Epithelial cell of proximal tubule (primary cell): ENCODE measurements at regions not wholly inside any gene's neighbourhood (a gene's known extent, or its start where the extent isn't known, plus 50 kb on each side); places are given as distances from the start of the nearest gene placed in this dataset.
"Not testable (repeated sequence)": the region's sequence is repeated elsewhere in the genome, so short reads cannot be mapped to it uniquely, and the experiment has no call there.

Experiments used
- DNase-seq: peaks from one replicate; pipeline ENCODE4 v3.0.0-alpha.2; 2011; ENCODE audit warnings: low read depth
- H3K4me3 ChIP-seq: 2 replicates; pipeline ENCODE4 v1.5.1; 2011; ENCODE audit warnings: low read depth, mild to moderate bottlenecking, low read length
- TF ChIP-seq, protein P1 (sequence below): conservative IDR thresholded peaks from 2 replicates; pipeline ENCODE4 v1.5.1; 2012; ENCODE audit warnings: low read depth, mild to moderate bottlenecking, low read length

DNA sequence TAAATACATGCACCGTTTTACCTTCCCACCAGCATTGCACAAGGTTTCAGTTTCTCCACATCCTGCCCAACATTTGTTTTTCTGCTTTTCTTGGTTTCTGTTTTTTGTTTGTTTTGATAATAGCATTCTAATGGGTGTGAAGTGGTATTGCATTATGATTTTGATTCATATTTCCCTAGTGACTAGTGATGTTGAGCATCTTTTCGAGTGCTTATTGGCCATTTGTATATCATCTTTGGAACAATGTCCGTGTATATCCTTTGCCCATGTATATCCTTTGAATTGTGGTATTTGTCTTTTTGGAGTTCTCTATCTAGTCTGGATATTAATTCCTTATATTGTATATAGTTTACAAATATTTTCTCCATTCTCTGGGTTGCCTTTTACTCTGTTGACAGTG is 2914.8 kb upstream of the OR11H1 start:
- no peak for DNase-seq
- no peak overlapping the region for H3K4me3 ChIP-seq
- TF ChIP-seq, protein P1, sequence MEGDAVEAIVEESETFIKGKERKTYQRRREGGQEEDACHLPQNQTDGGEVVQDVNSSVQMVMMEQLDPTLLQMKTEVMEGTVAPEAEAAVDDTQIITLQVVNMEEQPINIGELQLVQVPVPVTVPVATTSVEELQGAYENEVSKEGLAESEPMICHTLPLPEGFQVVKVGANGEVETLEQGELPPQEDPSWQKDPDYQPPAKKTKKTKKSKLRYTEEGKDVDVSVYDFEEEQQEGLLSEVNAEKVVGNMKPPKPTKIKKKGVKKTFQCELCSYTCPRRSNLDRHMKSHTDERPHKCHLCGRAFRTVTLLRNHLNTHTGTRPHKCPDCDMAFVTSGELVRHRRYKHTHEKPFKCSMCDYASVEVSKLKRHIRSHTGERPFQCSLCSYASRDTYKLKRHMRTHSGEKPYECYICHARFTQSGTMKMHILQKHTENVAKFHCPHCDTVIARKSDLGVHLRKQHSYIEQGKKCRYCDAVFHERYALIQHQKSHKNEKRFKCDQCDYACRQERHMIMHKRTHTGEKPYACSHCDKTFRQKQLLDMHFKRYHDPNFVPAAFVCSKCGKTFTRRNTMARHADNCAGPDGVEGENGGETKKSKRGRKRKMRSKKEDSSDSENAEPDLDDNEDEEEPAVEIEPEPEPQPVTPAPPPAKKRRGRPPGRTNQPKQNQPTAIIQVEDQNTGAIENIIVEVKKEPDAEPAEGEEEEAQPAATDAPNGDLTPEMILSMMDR, result no peak

DNA sequence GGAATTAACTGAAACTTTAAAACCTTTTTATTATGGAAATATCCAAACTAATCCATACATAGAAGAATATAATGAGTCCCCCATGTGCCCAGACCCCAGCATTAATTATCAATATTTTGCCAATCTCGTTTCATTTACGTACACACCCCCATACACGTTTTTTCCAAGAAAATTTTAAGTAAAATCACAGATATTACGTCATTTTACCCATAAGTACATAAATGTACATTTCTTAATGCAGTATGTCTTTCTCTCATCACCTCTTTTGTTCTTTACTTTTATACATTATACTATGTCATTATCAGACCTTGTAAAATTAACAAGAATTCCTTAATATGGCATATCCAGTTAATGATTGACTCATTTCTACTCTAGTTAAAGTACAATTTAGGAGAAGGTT is 2914.1 kb upstream of the OR11H1 start:
- not testable (repeated sequence) for H3K4me3 ChIP-seq, DNase-seq

DNA sequence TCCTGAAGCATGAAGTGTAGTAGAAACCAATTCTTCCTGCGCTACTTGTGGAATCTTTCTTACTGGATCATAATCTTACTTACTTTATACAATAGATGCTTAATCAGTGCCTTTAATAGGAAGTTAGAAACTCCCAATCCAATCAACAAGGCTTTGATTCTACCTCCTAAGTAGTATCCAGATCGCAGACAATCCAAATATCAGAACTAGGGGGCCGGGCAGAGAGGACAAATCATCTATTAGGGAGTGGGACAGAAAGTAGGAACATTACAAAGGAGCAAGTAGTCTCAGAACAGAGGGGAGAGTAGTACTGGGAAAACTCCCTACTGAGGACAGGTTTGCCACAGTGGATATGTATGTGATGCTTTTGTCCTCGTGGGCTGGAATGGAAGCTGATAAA is 2901.1 kb upstream of the OR11H1 start:
- not testable (repeated sequence) for H3K4me3 ChIP-seq, DNase-seq

DNA sequence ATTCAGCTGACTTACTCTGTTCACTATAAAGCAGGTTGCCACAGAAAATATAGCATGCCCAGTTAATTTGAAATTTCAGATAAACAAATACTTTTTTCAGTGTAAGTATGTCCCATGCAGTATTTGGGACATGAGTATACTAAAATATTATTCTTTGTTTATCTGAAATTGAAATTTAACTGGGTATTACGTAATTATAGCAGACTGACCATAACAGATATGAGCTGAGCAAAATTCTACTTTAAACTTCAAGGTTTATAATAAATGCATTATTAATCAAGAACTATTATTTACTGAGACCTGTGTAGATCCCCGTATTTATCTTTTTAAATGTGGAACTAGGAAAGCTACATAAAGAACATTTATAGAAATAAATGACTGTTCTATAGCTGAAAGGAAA is 2898.2 kb upstream of the OR11H1 start:
- DNase-seq, H3K4me3 ChIP-seq: not testable (repeated sequence)

DNA sequence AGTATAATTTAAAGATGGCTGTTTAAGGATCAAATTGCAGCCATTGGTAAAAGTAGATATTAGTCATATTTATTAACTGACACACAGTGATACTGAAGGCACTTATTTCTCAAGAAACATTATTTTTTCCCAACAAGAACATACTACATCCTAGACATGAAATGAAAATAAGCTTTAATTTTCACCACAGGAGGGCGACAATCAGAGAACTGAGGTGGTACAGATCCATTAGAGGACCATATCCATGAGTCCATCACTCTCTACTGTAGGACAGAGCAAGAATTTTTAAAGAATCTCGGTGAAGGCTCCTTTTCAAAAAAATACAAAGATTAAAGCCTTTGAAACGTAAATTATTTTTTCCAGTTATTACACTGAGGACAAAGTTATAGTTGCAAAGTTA is 2897.0 kb upstream of the OR11H1 start:
- not testable (repeated sequence) for H3K4me3 ChIP-seq, DNase-seq

DNA sequence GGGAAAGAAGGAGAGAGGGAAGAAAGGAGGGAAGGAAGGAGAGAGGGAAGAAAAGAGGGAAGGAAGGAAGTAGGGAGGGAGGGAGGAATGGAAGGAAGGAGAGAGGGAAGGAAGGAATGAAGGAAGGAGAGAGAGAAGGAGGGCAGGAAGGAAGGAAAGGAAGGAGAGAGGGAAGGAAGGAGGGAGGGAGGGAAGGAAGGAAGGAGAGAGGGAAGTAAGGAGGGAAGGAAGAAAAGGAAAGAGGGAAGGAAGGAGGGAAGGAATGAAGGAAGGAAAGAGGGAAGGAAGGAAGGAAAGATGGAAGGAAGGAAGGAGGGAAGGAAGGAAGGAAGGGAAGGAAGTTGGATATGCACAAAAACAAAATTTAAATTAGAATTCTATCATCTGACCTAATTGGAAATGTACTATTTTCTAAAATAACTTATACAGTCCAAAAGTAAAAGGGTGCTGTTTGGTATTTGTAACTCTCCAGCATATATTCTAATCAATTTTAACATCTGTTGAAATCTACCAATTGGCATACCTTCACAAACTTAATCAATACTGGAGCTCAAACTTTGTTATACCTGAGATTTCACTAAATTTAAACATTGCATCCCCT is 2890.3 kb upstream of the OR11H1 start:
- not testable (repeated sequence) for DNase-seq, H3K4me3 ChIP-seq

DNA sequence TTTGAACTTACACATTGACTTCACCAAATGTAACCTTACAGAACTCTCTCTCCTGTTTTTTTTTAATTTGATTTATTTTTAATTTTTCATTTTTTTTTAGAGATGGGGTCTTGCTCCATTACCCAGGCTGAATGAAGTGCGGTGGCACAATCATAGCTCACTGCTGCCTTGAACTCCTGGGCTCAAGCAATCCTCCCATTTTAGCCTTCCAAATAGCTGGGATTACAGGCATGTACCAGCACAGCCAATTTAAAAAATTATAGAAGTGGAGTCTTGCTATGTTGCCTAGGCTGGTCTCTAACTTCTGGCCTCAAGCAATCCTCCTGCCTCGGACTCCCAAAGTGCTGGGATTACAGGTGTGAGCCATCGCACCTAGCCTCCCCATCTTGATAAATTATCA is 2889.7 kb upstream of the OR11H1 start:
- H3K4me3 ChIP-seq, DNase-seq: not testable (repeated sequence)
